Lower leg skin (tissue), 3 donors: ENCODE measurements at regions not wholly inside any gene's neighbourhood (a gene's known extent, or its start where the extent isn't known, plus 50 kb on each side); places are given as distances from the start of the nearest gene placed in this dataset.

Experiments used
- CTCF ChIP-seq, 3 donors: fragments of 450-650 bp; IDR thresholded peaks; one replicate each; pipeline ENCODE4 v1.5.1; 2016; ENCODE audit warnings: antibody characterized with exemption in 3 of 3, mild to moderate bottlenecking in 3 of 3, moderate library complexity in 2 of 3
- POLR2A ChIP-seq, 2 donors: fragments of 450-650 bp; IDR thresholded peaks; one replicate each; pipeline ENCODE4 v1.6.1; 2016 to 2017; ENCODE audit warnings: antibody characterized with exemption in 2 of 2, mild to moderate bottlenecking in 1 of 2, moderate library complexity in 1 of 2

GRCh38 chr5:56647099-56647850, 168.1 kb upstream of the MAP3K1 start:
- TF ChIP-seq CTCF (IDR thresholded peaks at IDR 0.05) (no peak), POLR2A (IDR thresholded peaks at IDR 0.05) (no peak)
